HepG2 (cell line): ENCODE measurements at regions not wholly inside any gene's neighbourhood (a gene's known extent, or its start where the extent isn't known, plus 50 kb on each side); places are given as distances from the start of the nearest gene placed in this dataset.

ENCODE experiments used
- ATAC-seq: fragments of 200-7000 bp; cut with Tn5 transposase; 3 replicates; pipeline ENCODE4 v1.9.1; 2020; ENCODE audit warnings: mild to moderate bottlenecking, moderate library complexity
- BruUV-seq: library from RNA; stranded (reverse); fragments of 400-500 nt; replicated peaks from 2 replicates; lab custom pipeline; 2021; lab: Mats Ljungman, UMichigan
- CTCF ChIA-PET: fragments of 300-600 bp; formaldehyde crosslinking; extraction: SDS; loops from one replicate; lab custom pipeline; 2021; ENCODE audit warnings: low total read pairs, inconsistent platforms, low intra/inter-chr PET ratio; lab: Yijun Ruan, JAX
- POLR2A ChIA-PET: fragments of 350-600 bp; sonication (Branson Sonifier 250); formaldehyde crosslinking; loops from one replicate; lab custom pipeline; 2020; ENCODE audit warnings: antibody characterized with exemption, inconsistent platforms; lab: Yijun Ruan, JAX
- DNase-seq: peaks from one replicate; pipeline ENCODE4 v3.0.0-alpha.2; 2015; ENCODE audit warnings: low spot score
- FAIRE-seq: peaks from 3 replicates; lab custom pipeline; 2011; peaks lifted over from hg19 to GRCh38; lab: Jason Lieb, UNC
- H2AFZ ChIP-seq: one replicate; pipeline ENCODE4 v1.6.1; 2011; ENCODE audit warnings: low read length, inconsistent platforms
- H3K27ac ChIP-seq: fragments of 300-600 bp; 3 replicates; pipeline ENCODE4 v1.8.0; 2011; ENCODE audit warnings: mixed run types, mild to moderate bottlenecking, mixed read lengths, low read length, inconsistent platforms; ENCODE audit not compliant: insufficient read depth; ENCODE audit errors: extremely low read length
- H3K27me3 ChIP-seq, 2 experiments: fragments of 200-600 bp in 1 of 2; 2 replicates in 1 of 2; 3 replicates in 1 of 2; pipeline versions ENCODE4 v1.6.0 to v1.8.0; 2011; ENCODE audit warnings: low read length in 2 of 2, mild to moderate bottlenecking in 2 of 2, moderate library complexity in 2 of 2, inconsistent platforms in 1 of 2; ENCODE audit not compliant: insufficient read depth in 2 of 2, control insufficient read depth in 1 of 2
- H3K36me3 ChIP-seq, 2 experiments: fragments of 200-600 bp in 1 of 2; replicated peaks in 1 of 2; 2 replicates in 1 of 2; 3 replicates in 1 of 2; pipeline versions ENCODE4 v1.5.1 to v1.8.0; 2011; ENCODE audit warnings: low read length in 2 of 2, inconsistent platforms in 1 of 2; ENCODE audit not compliant: insufficient read depth in 2 of 2, control insufficient read depth in 1 of 2
- H3K4me1 ChIP-seq: 2 replicates; pipeline ENCODE4 v1.5.1; 2012; ENCODE audit warnings: low read length, inconsistent platforms; ENCODE audit not compliant: insufficient read depth
- H3K4me2 ChIP-seq: 2 replicates; pipeline ENCODE4 v1.6.0; 2011; ENCODE audit warnings: low read depth, low read length, inconsistent platforms
- H3K4me3 ChIP-seq, 3 experiments: fragments of 200-600 bp in 1 of 3; sonication (generic), shearing (Covaris generic) in 1 of 3; replicated peaks in 1 of 3; 2 replicates each; pipeline ENCODE4 v1.5.1; 2011 to 2016; ENCODE audit warnings: low read length in 3 of 3, inconsistent platforms in 2 of 3, low read depth in 2 of 3, mild to moderate bottlenecking in 2 of 3, control low read depth in 1 of 3, mixed read lengths in 1 of 3; ENCODE audit not compliant: insufficient read depth in 1 of 3
- H3K79me2 ChIP-seq: one replicate; pipeline ENCODE4 v1.6.1; 2011; ENCODE audit warnings: low read length, inconsistent platforms; ENCODE audit not compliant: insufficient read depth
- H3K9ac ChIP-seq: 2 replicates; pipeline ENCODE4 v1.6.0; 2011; ENCODE audit warnings: mild to moderate bottlenecking, low read depth, low read length, inconsistent platforms; ENCODE audit not compliant: insufficient read depth
- H3K9me3 ChIP-seq: 2 replicates; pipeline ENCODE4 v1.5.1; 2012; ENCODE audit warnings: mild to moderate bottlenecking, low read length
- H4K20me1 ChIP-seq: 2 replicates; pipeline ENCODE4 v1.6.0; 2011; ENCODE audit warnings: inconsistent platforms, mild to moderate bottlenecking, low read length, moderate library complexity; ENCODE audit not compliant: insufficient read depth
- ARID3A ChIP-seq: IDR thresholded peaks from 2 replicates; pipeline ENCODE4 v1.6.1; 2012; ENCODE audit warnings: low read depth, low read length, improper control_type of control experiment
- CENPT ChIP-seq: sonication (generic); formaldehyde crosslinking; IDR thresholded peaks from 2 replicates; pipeline ENCODE4 v1.8.0; 2022; ENCODE audit warnings: low read depth, mild to moderate bottlenecking, moderate library complexity, missing genetic modification reagents
- GZF1 ChIP-seq: sonication (generic); formaldehyde crosslinking; IDR thresholded peaks from 2 replicates; pipeline ENCODE4 v1.5.1; 2020; ENCODE audit warnings: mild to moderate bottlenecking, missing genetic modification reagents
- HHEX ChIP-seq: IDR thresholded peaks from 2 replicates; pipeline ENCODE4 v1.6.1; 2016; ENCODE audit warnings: control low read depth
- KDM6A ChIP-seq: IDR thresholded peaks from 2 replicates; pipeline ENCODE4 v1.6.1; 2016; ENCODE audit warnings: low read depth
- KLF15 ChIP-seq: sonication (generic); formaldehyde crosslinking; IDR thresholded peaks from 2 replicates; pipeline ENCODE4 v1.8.1; 2023; ENCODE audit warnings: borderline replicate concordance, mild to moderate bottlenecking, inconsistent platforms, missing genetic modification reagents, mixed read lengths
- NFYB ChIP-seq: sonication (generic); formaldehyde crosslinking; IDR thresholded peaks from 2 replicates; pipeline ENCODE4 v1.4.0; 2020; ENCODE audit warnings: missing genetic modification reagents
- ZBTB43 ChIP-seq: sonication (generic); formaldehyde crosslinking; conservative IDR thresholded peaks from 2 replicates; pipeline ENCODE4 v1.4.0; 2020; ENCODE audit warnings: missing genetic modification reagents
- ZFP36 ChIP-seq: fragments of 150-350 bp; IDR thresholded peaks from 2 replicates; pipeline ENCODE4 v1.6.1; 2018; ENCODE audit warnings: borderline replicate concordance, low read length, low read depth; ENCODE audit not compliant: partially characterized antibody
- ZNF225 ChIP-seq: sonication (generic); formaldehyde crosslinking; IDR thresholded peaks from 2 replicates; pipeline ENCODE4 v1.4.0; 2020; ENCODE audit warnings: mild to moderate bottlenecking, missing genetic modification reagents
- ZNF768 ChIP-seq: sonication (generic); formaldehyde crosslinking; IDR thresholded peaks from 2 replicates; pipeline ENCODE4 v1.4.0; 2020; ENCODE audit warnings: missing genetic modification reagents
- WGBS: methylation state at CpG from one replicate; pipeline ENCODE4 v1.1.6; 2017; ENCODE audit warnings: low lambda C conversion rate; 5-methylcytosine and 5-hydroxymethylcytosine counted together
- in situ Hi-C: cut with HindIII; loops from 2 replicates; pipeline ENCODE4 v1.10.0; 2017; ENCODE audit warnings: low pct_unique_long_range_greater_than_20kb; ENCODE audit not compliant: extremely low pct_ligation_motif_present
- intact Hi-C: fragments of 100-400 bp; cut with micrococcal nuclease; formaldehyde crosslinking; loops from one replicate; pipeline ENCODE4 v1.10.0; 2022; ENCODE audit not compliant: unreplicated experiment

- Histone ChIP-seq H3K4me1 (no peaks in the 10 kb centered on the region), H3K9me3 (peaks cover 92% of the 10 kb centered on the region), H3K36me3 (no peaks in the 10 kb centered on the region), H2AFZ (no peak overlapping the region), H3K27ac (no peak overlapping the region), H3K27me3 (no peaks in the 10 kb centered on the region), H3K4me2 (no peak overlapping the region), H3K79me2 (no peaks in the 10 kb centered on the region), H3K4me3 (no peak overlapping the region), H4K20me1 (no peaks in the 10 kb centered on the region), H3K9ac (no peak overlapping the region)
- in situ Hi-C loops (no loop called here), intact Hi-C loops (no loop called here)
- no TSS peak for BruUV-seq
- no peak for FAIRE-seq
- ChIA-PET CTCF (no interaction called here), POLR2A (no interaction called here)
- 0% methylated on average over 7 of the region's 7 CpGs for WGBS
- ATAC-seq, result no peak
- TF ChIP-seq ZNF768 (CRISPR knock-in tag), result no peak
- TF ChIP-seq ZFP36, result no peak
- TF ChIP-seq GZF1 (CRISPR knock-in tag), result no peak
- no peak for TF ChIP-seq ZBTB43
- DNase-seq, result no peak
Measured at GRCh38 chr9:118640836-118641560, 728.2 kb downstream of the BRINP1 start.

- Histone ChIP-seq H3K79me2 (no peaks in the 10 kb centered on the region), H3K9me3 (peaks cover 93% of the 10 kb centered on the region), H3K9ac (no peak overlapping the region), H3K36me3 (no peaks in the 10 kb centered on the region), H3K27ac (no peak overlapping the region), H3K4me2 (no peak overlapping the region), H4K20me1 (no peaks in the 10 kb centered on the region), H2AFZ (no peak overlapping the region), H3K4me3 (no peak overlapping the region), H3K4me1 (no peaks in the 10 kb centered on the region), H3K27me3 (no peaks in the 10 kb centered on the region)
- no peak for TF ChIP-seq ARID3A
- TF ChIP-seq NFYB (CRISPR knock-in tag), result no peak
- no peak for TF ChIP-seq ZNF225 (CRISPR knock-in tag)
- TF ChIP-seq CENPT (CRISPR knock-in tag), result no peak
- TF ChIP-seq KDM6A, result no peak
- no peak for TF ChIP-seq HHEX
- no peak for TF ChIP-seq KLF15 (CRISPR knock-in tag)
- DNase-seq, result no peak
- FAIRE-seq, result no peak
- in situ Hi-C loops (no loop called here), intact Hi-C loops (no loop called here)
- WGBS, result 4% methylated on average over 2 of the region's 2 CpGs
- POLR2A ChIA-PET, result no interaction called here
- CTCF ChIA-PET, result no interaction called here
- ATAC-seq, result no peak
- no TSS peak for BruUV-seq
Measured at GRCh38 chr9:118643118-118643517, 726.1 kb downstream of the BRINP1 start.
